ENCODE measurements at regions not wholly inside any gene's neighbourhood (a gene's known extent, or its start where the extent isn't known, plus 50 kb on each side); places are given as distances from the start of the nearest gene placed in this dataset.

GRCh38 chr18:1270081-1270480 is 365.4 kb downstream of the ADCYAP1 start:
- TF ChIP-seq, protein P1, sequence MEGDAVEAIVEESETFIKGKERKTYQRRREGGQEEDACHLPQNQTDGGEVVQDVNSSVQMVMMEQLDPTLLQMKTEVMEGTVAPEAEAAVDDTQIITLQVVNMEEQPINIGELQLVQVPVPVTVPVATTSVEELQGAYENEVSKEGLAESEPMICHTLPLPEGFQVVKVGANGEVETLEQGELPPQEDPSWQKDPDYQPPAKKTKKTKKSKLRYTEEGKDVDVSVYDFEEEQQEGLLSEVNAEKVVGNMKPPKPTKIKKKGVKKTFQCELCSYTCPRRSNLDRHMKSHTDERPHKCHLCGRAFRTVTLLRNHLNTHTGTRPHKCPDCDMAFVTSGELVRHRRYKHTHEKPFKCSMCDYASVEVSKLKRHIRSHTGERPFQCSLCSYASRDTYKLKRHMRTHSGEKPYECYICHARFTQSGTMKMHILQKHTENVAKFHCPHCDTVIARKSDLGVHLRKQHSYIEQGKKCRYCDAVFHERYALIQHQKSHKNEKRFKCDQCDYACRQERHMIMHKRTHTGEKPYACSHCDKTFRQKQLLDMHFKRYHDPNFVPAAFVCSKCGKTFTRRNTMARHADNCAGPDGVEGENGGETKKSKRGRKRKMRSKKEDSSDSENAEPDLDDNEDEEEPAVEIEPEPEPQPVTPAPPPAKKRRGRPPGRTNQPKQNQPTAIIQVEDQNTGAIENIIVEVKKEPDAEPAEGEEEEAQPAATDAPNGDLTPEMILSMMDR (IDR thresholded peaks at IDR 0.05) = no peak

DNA sequence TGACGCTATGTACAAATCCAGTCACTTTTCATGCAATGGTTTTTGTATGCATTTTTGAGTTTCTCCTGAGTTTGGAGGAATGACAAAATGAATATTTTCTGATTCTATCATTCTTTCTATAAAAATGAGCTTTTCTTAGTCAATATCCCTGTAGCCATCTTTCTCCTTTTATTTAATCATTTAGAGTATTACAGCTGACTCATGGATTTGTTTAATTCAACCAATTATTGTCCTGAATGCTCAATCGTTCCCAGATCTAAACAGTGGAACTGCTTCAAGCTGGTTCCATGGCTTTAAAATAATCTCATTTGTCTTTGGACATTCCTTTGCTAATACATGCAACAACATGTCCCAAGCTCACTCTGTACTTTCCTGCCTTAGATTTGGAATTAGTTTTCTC is 368.8 kb downstream of the ADCYAP1 start:
- TF ChIP-seq, protein P1 (IDR thresholded peaks at IDR 0.05) = no peak

- TF ChIP-seq, protein P1 (IDR thresholded peaks at IDR 0.05) = no peak
These were observed 387.5 kb downstream of the ADCYAP1 start for GRCh38 chr18:1292167-1292566.

DNA sequence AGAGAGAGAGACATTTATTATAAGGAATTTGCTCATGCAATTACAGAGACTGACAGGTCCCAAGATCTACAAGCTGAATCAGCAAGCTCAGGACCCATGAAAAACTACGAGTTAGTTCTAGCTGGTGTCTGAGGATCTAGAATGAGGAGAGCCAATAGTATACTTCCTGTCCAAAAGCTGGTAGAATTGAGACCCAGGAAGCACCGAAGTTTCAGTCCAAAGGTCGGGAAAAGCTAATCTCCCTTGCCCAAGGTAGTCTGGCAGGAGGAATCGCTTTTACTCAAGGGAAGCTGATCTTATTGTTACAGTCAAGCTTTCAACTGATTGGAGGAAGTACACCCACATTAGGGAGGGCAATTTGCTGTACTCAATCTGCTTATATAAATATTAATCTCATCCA is 389.6 kb downstream of the ADCYAP1 start:
- TF ChIP-seq, protein P1 (IDR thresholded peaks at IDR 0.05) = no peak

GRCh38 chr18:1296237-1296636 is 391.6 kb downstream of the ADCYAP1 start:
- TF ChIP-seq, protein P1 (IDR thresholded peaks at IDR 0.05) = no peak

DNA sequence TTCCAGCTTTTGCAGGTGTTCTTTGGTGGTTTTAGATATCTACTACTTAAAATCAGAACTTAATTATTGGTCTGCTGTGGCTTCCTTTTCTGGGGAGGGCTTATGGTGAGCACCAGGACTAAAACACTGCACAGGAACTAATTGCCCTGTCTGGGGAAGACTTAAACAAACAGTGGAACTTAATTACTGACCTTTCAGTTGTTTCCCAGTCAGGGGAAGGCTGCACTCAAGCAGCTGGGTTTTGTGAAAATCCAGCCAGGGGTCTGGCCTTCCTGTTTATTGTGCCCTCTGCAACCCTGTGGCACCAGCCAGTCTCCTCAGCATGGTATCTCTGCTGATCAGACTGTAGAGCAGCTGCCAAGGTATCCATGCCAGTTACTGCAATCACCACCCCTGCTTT is 398.2 kb downstream of the ADCYAP1 start:
- TF ChIP-seq, protein P1 (IDR thresholded peaks at IDR 0.05) = no peak

DNA sequence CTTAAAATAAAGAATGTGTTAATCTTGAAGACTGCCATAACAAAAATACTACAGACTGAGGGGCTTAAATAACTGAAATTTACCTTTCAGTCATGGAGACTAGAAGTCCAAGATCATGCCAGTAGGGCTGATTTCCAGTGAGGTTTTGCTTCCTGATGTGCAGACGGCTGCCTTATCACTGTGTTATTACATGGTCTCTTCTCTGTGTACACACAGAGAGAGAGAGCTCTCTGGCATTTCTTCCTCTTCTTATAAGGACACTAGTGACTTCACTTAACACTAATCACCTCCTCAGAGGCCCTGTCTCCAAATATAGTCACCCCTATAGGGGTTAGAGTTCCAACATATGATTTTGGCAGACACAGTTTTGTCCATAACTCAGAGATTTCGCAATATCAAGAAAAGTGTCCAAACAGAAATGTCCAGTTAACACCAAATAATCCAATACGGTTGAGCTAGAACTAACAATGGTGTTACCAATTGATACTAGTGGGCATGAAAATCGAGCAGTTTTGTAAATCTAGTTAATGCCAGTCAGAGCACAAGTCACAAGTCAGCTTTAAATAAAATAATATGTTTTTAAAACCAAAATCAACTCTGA is 399.8 kb downstream of the ADCYAP1 start:
- TF ChIP-seq, protein P1 (IDR thresholded peaks at IDR 0.05) = no peak

GRCh38 chr18:1306641-1307040 is 402.0 kb downstream of the ADCYAP1 start:
- TF ChIP-seq, protein P1 (IDR thresholded peaks at IDR 0.05) = no peak

Measured in LNCAP (cell line).